Endothelial cell of umbilical vein (primary cell): ENCODE measurements at regions not wholly inside any gene's neighbourhood (a gene's known extent, or its start where the extent isn't known, plus 50 kb on each side); places are given as distances from the start of the nearest gene placed in this dataset.

Source experiments
- POLR2A ChIP-seq: IDR thresholded peaks from 2 replicates; pipeline ENCODE4 v1.6.1; 2012; ENCODE audit warnings: low read depth, mild to moderate bottlenecking, control low read depth, low read length
- TF ChIP-seq, protein P1 (sequence below), 2 donors: IDR thresholded peaks; 1 replicate in 1 of 2; 2 replicates in 1 of 2; pipeline ENCODE4 v1.5.1; 2011; ENCODE audit warnings: low read length in 2 of 2, mild to moderate bottlenecking in 2 of 2, moderate library complexity in 2 of 2, control low read depth in 1 of 2, inconsistent platforms in 1 of 2, low read depth in 1 of 2; ENCODE audit not compliant: insufficient read depth in 1 of 2; ENCODE audit errors: extremely low read depth in 1 of 2
- TF ChIP-seq, protein P2 (sequence below): IDR thresholded peaks from 2 replicates; pipeline ENCODE4 v1.6.1; 2011; ENCODE audit not compliant: insufficient read depth, insufficient read length

DNA sequence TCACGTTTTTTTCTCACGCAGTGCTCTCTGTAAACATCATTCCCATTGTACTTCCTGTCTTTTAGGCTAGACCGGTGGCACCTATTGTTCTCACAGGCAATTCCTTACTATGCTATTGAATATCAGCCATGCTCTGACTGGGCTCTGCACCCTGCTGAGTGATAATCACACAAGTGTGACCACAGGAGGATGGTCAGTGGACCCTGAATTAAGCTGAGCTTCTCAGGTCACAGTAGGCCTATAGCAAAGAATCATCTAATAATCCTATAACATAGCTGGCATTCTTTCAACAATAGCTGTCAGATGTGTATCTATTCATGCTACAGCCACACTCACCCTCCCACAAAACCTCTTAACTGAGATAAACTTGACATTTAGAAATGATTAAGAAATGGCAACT, 2399.8 kb upstream of the TENM3 start:
- TF ChIP-seq, protein P1, sequence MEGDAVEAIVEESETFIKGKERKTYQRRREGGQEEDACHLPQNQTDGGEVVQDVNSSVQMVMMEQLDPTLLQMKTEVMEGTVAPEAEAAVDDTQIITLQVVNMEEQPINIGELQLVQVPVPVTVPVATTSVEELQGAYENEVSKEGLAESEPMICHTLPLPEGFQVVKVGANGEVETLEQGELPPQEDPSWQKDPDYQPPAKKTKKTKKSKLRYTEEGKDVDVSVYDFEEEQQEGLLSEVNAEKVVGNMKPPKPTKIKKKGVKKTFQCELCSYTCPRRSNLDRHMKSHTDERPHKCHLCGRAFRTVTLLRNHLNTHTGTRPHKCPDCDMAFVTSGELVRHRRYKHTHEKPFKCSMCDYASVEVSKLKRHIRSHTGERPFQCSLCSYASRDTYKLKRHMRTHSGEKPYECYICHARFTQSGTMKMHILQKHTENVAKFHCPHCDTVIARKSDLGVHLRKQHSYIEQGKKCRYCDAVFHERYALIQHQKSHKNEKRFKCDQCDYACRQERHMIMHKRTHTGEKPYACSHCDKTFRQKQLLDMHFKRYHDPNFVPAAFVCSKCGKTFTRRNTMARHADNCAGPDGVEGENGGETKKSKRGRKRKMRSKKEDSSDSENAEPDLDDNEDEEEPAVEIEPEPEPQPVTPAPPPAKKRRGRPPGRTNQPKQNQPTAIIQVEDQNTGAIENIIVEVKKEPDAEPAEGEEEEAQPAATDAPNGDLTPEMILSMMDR (IDR thresholded peaks at IDR 0.05; ENCODE audit: extremely low read depth in 1 of 2, insufficient read depth in 1 of 2, low read depth in 1 of 2, low read length in 2 of 2), result no peak
- no peak for TF ChIP-seq POLR2A
- TF ChIP-seq, protein P2, sequence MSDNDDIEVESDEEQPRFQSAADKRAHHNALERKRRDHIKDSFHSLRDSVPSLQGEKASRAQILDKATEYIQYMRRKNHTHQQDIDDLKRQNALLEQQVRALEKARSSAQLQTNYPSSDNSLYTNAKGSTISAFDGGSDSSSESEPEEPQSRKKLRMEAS, result no peak
